ENCODE measurements at regions not wholly inside any gene's neighbourhood (a gene's known extent, or its start where the extent isn't known, plus 50 kb on each side); places are given as distances from the start of the nearest gene placed in this dataset.

- peak overlapping the region in 1 of 2 donors; percentile 38 for H3K27ac ChIP-seq
- TF ChIP-seq CTCF (IDR thresholded peaks at IDR 0.05) = no peak
- H3K27me3 ChIP-seq = no peaks in the 10 kb centered on the region
- H3K36me3 ChIP-seq = no peaks in the 10 kb centered on the region
- no peak for DNase-seq (ENCODE audit: low spot score)
- no peak overlapping the region for H3K4me3 ChIP-seq
- H3K9me3 ChIP-seq = no peaks in the 10 kb centered on the region
- H3K4me1 ChIP-seq = peaks cover 0 to 30% of the 10 kb centered on the region in 2 donors
Measured at GRCh38 chr15:35304389-35304788, 219.3 kb upstream of the NANOGP8 start.

DNA sequence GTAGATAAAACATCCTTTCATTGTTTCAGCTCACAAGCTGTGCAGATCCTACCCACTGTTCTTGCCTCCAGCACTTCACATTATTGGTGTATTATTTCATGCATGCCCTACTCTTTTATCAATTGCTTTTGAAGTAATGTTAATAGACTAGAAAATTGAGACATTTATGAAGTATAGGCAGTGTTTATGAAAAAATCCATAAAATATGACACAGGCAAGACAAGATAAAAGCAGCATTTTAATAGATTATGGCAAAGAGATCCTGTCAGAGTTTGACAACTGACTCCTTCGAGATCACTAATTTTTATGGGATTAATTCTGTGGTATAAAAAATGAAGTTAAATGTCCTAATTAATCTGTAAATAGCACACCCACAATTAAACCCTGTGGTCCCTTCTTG lies 217.2 kb upstream of the NANOGP8 start:
- H3K27ac ChIP-seq = no peak overlapping the region
- no peaks in the 10 kb centered on the region for H3K27me3 ChIP-seq
- no peak for DNase-seq (ENCODE audit: low spot score)
- no peak overlapping the region for H3K4me3 ChIP-seq
- no peak for TF ChIP-seq CTCF (IDR thresholded peaks at IDR 0.05)
- no peaks in the 10 kb centered on the region for H3K9me3 ChIP-seq
- H3K36me3 ChIP-seq = no peaks in the 10 kb centered on the region
- H3K4me1 ChIP-seq = peaks cover 0 to 18% of the 10 kb centered on the region in 2 donors

DNA sequence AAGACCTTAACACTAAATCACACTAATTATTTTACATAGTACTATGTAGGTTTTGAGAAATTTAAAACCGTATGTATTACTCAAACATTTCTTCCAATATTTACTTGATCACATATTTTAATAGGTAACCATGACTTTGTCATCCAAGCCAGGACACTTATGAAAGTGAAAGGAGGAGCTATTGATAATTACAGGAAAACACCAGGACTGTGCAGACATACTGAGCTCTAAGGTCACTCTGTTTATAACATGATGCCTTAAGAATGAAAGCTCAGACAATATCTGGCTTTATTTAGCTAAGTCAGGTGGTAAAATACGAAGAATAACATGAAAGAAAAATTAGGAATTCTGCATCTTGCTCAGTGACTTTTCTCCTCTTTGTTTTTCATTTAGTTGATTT lies 216.0 kb upstream of the NANOGP8 start:
- H3K27ac ChIP-seq = no peak overlapping the region
- no peaks in the 10 kb centered on the region for H3K27me3 ChIP-seq
- no peaks in the 10 kb centered on the region for H3K36me3 ChIP-seq
- H3K9me3 ChIP-seq = no peaks in the 10 kb centered on the region
- no peak for TF ChIP-seq CTCF (IDR thresholded peaks at IDR 0.05)
- H3K4me1 ChIP-seq = peaks cover 0 to 6% of the 10 kb centered on the region in 2 donors
- DNase-seq (ENCODE audit: low spot score) = no peak
- H3K4me3 ChIP-seq = no peak overlapping the region

DNA sequence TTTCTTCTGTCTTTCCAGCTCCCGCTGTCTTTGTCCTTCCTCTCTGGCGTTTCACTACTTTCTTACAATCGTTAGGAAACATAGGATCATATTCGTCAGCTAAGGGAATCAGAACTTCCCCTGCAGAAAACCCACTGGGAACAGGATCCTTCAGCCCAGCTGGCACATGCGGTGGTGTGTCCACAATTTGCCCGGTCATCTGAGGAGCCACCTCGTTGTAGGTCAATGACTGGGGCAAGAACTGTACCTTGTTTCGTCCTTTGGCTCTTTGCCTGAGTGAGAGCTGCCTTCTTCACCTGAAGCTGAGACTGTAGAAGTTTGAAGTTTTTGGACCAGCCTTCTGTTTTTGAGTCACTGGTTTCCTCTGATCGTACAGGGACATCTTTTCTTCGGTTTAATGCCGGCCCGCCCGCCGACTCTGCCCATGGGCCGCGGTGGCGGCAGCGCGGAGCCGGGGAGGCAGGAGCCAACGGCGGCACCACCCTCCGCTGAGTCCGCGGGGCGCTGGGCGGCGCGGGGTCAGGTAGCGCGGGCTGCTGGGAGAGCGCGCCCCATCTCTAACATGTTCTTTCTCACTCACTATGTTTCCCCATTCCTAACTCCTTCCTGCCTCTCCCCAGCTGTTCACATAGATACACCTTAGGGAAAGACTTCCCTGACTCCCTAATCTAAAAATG lies 214.1 kb upstream of the NANOGP8 start:
- no peak for DNase-seq (ENCODE audit: low spot score)
- H3K9me3 ChIP-seq = no peaks in the 10 kb centered on the region

DNA sequence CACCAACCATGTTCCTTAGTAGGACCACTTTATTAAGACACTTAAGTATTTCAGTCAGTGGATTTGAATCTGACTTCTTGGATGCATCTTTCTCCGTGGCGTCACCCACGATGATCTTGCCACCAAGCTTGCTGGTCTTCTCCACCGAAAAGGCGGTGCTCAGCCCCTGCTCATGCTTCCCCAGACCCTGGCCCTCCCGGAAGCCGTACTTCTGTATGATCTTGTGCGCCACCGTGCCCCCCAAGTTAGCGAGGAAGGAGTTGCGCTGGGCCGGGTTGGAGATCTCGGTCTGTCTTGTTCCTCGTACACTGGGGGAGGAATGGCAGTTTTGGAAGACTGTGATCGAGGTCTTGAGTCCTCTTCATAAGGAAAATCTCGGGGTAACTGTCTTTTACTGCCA lies 213.4 kb upstream of the NANOGP8 start:
- TF ChIP-seq CTCF (IDR thresholded peaks at IDR 0.05) = no peak
- H3K4me1 ChIP-seq = no peaks in the 10 kb centered on the region
- H3K4me3 ChIP-seq = no peak overlapping the region
- DNase-seq (ENCODE audit: low spot score) = no peak
- H3K9me3 ChIP-seq = no peaks in the 10 kb centered on the region
- H3K36me3 ChIP-seq = no peaks in the 10 kb centered on the region
- no peak overlapping the region for H3K27ac ChIP-seq
- no peaks in the 10 kb centered on the region for H3K27me3 ChIP-seq

More for the DNA sequence above, 214.1 kb upstream of the NANOGP8 start:
- Histone ChIP-seq H3K36me3 (no peaks in the 10 kb centered on the region), H3K27ac (no peak overlapping the region), H3K4me1 (no peaks in the 10 kb centered on the region), H3K27me3 (no peaks in the 10 kb centered on the region), H3K4me3 (no peak overlapping the region)
- no peak for TF ChIP-seq CTCF (IDR thresholded peaks at IDR 0.05)
